ENCODE measurements at regions not wholly inside any gene's neighbourhood (a gene's known extent, or its start where the extent isn't known, plus 50 kb on each side); places are given as distances from the start of the nearest gene placed in this dataset.

DNA sequence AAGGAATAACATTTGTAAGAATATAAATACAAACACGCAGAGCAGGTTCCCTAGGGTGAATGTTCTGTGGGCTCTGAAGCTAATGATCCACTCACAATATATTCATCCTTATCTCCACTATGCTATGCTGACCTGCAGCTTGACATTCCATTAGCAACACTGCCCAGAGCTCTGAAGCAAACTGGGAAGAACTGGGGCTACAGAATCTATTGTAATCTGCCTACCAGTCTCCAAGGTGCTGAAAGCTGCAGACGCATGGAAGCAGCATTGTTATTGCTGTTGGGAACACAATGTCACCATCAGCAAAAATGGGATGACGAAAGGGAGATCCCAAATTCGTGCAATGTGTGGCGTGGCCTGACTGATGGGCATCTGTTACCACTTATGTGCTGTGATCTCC lies 316.7 kb upstream of the RORA start:
- ATAC-seq: no peak
- H3K4me3 ChIP-seq: no peak overlapping the region
- TF ChIP-seq, protein P1, sequence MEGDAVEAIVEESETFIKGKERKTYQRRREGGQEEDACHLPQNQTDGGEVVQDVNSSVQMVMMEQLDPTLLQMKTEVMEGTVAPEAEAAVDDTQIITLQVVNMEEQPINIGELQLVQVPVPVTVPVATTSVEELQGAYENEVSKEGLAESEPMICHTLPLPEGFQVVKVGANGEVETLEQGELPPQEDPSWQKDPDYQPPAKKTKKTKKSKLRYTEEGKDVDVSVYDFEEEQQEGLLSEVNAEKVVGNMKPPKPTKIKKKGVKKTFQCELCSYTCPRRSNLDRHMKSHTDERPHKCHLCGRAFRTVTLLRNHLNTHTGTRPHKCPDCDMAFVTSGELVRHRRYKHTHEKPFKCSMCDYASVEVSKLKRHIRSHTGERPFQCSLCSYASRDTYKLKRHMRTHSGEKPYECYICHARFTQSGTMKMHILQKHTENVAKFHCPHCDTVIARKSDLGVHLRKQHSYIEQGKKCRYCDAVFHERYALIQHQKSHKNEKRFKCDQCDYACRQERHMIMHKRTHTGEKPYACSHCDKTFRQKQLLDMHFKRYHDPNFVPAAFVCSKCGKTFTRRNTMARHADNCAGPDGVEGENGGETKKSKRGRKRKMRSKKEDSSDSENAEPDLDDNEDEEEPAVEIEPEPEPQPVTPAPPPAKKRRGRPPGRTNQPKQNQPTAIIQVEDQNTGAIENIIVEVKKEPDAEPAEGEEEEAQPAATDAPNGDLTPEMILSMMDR (IDR thresholded peaks at IDR 0.05): no peak
- intact Hi-C loops (cut with DNase I): no loop called here
- no peaks in the 10 kb centered on the region for H3K9me3 ChIP-seq
- H3K27ac ChIP-seq: no peak overlapping the region
- 51 to 59% methylated on average over 5 of the region's 5 CpGs for WGBS, 2 donors
- no peaks in the 10 kb centered on the region for H3K4me1 ChIP-seq
- H3K27me3 ChIP-seq: peaks cover 0 to 18% (median 0%) of the 10 kb centered on the region in 7 donors
- no peak for DNase-seq
- no peaks in the 10 kb centered on the region for H3K36me3 ChIP-seq

DNA sequence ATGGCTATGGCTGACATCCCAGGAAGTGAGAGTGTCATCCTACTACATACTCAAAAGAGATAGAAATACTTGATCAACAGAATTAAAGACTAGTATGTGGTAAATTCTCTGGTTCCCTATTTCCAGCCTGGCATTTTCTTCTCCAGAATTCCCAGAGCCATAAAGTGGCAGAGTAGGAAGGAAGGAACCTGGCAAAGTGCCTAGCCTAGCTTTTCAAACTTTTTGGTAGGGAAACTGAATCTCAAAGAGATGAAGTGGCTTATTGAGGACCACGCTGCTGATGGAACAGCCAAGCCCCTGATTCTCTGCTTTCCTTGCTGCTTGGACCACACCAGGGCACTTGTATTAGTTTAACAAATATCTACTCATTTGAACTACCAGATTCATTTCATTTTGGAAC lies 312.4 kb upstream of the RORA start:
- no peak for DNase-seq
- Histone ChIP-seq H3K27ac (no peak overlapping the region), H3K27me3 (peaks cover 0 to 16% (median 7%) of the 10 kb centered on the region in 7 donors), H3K4me3 (no peak overlapping the region), H3K4me1 (no peaks in the 10 kb centered on the region), H3K36me3 (no peaks in the 10 kb centered on the region), H3K9me3 (no peaks in the 10 kb centered on the region)
- intact Hi-C loops (cut with DNase I): no loop called here
- TF ChIP-seq, protein P1 (IDR thresholded peaks at IDR 0.05): no peak
- ATAC-seq: no peak
- WGBS, 2 donors: 88 to 91% methylated on average over 1 of the region's 1 CpG

DNA sequence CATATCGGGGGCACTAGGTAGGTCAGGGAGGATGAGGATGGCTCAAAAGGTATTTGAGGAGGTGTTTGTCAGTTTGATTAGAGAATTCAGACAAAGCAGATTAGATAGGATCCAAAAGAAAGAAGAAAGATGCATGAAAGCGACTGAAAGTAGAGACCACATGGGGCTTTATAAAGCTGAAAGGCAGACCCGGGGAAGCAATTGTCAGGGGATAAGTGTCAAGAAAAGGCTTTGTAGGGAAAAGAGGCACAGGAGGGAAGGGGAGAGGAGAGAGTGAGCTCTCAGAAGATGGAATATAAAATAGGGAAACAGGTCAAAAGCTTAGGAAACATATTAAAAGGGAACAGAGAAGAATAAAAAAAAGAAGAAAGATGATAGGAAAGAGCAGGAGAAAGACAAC lies 308.2 kb upstream of the RORA start:
- ATAC-seq: no peak
- peaks cover 0 to 27% (median 14%) of the 10 kb centered on the region in 7 donors for H3K27me3 ChIP-seq
- WGBS, 2 donors: 52 to 53% methylated on average over 3 of the region's 3 CpGs
- H3K36me3 ChIP-seq: no peaks in the 10 kb centered on the region
- H3K4me1 ChIP-seq: no peaks in the 10 kb centered on the region
- intact Hi-C loops (cut with DNase I): no loop called here
- TF ChIP-seq, protein P1 (IDR thresholded peaks at IDR 0.05): no peak
- DNase-seq: no peak
- no peak overlapping the region for H3K27ac ChIP-seq
- no peak overlapping the region for H3K4me3 ChIP-seq
- no peaks in the 10 kb centered on the region for H3K9me3 ChIP-seq

DNA sequence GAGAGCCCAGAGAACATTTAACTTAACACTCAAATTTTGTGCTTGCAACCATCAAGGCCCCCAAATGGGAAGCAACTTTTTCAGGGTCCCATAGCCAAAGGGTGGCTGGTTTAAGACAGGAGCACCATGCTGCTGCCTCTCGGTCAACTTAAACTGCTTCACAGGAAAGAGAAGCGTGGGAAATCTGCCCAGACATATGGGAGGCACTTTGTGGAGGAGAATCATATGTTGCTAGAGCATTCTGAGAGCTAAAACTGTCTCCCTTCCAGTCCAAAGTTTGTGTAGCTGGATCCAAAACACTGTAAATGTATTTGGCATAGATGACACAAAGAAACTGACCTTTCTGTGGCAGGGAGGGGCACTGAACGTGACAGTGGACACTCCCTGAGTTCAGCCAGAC lies 305.9 kb upstream of the RORA start:
- ATAC-seq (no peak), DNase-seq (no peak)
- Histone ChIP-seq H3K27me3 (peaks cover 0 to 27% (median 14%) of the 10 kb centered on the region in 7 donors), H3K4me3 (no peak overlapping the region), H3K9me3 (no peaks in the 10 kb centered on the region), H3K4me1 (no peaks in the 10 kb centered on the region), H3K36me3 (no peaks in the 10 kb centered on the region), H3K27ac (no peak overlapping the region)
- WGBS, 2 donors: 51 to 55% methylated on average over 3 of the region's 3 CpGs
- intact Hi-C loops (cut with DNase I): no loop called here
- TF ChIP-seq, protein P1 (IDR thresholded peaks at IDR 0.05): no peak

Data from heart right ventricle (tissue), 16 donors.